NCI-H524 treated with DMSO at 0.1 percent for 48 hours (cell line): ENCODE measurements at regions not wholly inside any gene's neighbourhood (a gene's known extent, or its start where the extent isn't known, plus 50 kb on each side); places are given as distances from the start of the nearest gene placed in this dataset.
"Not testable (repeated sequence)": the region's sequence is repeated elsewhere in the genome, so short reads cannot be mapped to it uniquely, and the experiment has no call there.

Experiments used
- DNase-seq: peaks from one replicate; lab custom pipeline; 2025; lab: John Stamatoyannopoulos, UW

DNA sequence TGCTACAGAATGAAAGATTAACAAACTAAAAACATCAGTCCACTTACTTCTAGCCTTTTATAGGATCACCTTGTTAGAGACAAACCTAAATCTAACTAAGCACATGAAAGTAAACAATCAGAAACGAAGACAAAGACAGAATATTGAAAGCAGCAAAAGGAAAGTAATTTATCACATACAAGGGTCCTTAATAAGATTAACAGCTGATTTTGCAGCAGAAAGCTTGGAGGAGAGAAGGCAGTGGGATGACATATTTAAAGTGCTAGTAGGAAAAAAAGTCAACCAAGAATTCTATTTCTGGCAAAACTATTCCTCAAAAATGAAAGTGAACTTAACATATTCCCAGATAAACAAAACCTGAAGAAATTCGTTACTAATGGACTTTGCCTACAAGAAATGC, 286.4 kb downstream of the RWDD3 start:
- no peak for DNase-seq

DNA sequence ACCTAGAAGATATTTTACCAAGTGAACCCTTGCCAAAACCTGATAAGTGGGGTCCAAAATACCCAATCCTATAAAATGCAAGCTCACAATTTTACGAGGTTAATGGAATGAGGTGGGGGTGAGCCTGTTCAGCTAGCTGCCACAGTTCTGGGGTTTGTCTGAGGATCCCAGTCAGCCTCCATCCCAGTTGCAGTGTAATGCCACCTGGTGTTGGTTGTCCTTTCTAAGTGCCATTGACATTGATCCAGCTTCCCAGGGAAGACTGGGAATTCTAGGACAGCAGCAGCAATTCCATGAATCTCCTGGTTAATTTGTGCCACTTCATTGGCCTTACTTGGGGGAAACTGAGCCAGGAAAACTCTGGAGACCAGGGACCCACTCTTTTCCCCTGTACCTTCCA, 298.3 kb downstream of the RWDD3 start:
- DNase-seq: no peak

DNA sequence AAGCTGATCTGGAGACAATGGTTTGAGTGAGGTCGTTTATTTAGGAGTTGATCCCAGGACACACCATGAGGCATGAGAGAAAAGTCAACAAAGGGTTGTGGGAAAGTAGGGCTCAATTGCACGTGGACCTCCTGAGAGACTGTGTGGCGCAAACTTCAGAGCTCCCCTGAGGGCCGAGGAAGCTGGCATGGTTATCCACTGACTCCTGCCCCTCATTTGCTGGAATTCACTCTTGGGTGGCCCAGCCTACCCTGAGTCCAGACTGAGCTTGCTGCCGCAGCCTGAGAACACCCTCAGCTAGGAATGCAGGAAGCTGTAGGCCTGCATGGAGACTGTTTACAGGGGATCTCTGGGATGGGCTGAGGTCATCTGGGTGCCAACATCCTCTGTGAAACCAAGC, 301.0 kb downstream of the RWDD3 start:
- DNase-seq: no peak

DNA sequence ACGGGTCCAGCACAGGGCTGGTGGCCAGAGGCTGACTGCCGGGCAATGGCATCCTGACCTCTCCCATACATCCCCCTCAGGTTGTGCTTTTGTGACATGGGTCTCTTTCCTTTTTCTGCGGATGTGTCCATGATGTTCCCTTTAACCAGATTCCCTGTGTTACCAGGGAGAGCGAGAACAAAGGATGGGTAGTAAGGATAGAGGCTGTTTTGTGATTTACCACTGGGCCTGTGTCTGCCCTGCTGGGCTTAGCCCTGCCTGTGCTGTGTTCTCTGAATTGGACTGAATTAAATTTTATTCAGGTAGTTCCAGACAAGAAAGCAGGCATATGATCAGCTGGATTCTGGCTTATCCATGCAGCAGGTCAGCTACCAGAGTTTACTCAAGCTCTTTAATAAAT, 301.6 kb downstream of the RWDD3 start:
- no peak for DNase-seq

DNA sequence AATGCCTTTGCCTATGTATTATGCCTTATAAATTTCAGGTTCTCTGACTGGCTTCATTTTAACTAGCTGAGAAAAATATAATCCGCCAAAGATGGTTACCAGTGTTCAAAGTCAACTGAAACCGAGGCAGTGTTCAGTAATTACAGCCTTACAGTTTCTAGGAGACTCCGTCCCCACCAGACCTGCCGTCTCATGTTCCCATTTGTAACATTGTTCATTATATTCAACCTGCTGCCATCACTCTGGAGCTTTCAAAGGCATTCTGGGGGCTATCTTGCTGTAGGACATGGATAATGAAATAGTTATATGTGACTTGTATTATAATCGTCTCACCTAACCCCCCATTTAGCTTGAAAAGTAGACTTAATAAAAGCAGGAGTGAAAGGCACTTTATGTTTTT, 302.5 kb downstream of the RWDD3 start:
- no peak for DNase-seq

DNA sequence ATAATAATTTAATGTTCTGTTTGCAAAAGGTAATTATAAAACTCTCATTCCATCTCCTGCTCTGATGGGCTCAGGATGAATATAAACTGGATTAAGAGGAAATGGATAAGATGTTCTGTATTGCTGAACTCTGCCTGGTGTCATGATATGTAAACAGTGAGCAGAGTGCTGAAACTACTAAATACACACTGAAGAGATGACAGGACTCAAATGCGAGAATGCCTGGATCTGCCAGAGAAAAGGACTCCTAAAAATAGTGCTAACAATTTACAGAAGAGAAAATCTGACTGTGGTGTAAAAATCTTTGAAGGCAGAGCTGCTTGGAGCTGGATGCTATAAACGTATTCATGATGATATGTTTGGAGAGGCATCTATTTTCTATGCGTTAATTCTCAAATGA, 303.2 kb downstream of the RWDD3 start:
- DNase-seq: no peak

DNA sequence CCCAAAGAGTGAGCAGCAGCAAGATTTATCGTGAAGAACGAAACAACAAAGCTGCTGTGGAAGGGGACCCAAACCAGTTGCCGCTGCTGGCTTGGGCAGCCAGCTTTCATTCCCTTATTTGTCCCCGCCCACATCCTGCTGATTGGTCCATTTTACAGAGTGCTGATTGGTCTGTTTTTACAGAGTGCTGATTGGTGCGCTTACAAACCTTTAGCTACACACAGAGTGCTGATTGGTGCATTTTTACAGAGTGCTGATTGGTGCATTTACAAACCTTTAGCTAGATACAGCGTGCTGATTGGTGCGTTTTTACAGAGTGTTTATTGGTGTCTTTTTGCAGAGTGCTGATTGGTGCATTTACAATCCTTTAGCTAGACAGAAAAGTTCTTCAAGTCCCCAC, 304.2 kb downstream of the RWDD3 start:
- DNase-seq: not testable (repeated sequence)

DNA sequence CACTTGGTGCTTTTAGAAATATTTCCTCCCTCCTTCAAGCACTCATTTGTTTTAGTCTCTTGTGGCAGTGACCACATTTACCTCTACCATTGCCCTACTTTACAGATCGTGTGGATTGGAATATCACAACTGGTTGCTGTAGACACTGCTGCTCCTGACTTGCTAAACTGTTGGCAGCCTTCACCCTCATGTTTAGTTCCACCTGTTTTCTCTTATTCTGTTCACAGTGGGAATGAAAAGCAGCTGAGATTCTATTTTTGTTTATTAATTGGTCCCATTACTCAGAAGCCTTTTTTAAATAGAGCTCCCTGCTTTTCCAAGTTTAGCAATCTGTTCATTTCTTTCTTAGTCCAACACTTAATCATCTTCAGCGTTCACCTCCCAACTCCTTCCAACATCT, 308.9 kb downstream of the RWDD3 start:
- DNase-seq: no peak

DNA sequence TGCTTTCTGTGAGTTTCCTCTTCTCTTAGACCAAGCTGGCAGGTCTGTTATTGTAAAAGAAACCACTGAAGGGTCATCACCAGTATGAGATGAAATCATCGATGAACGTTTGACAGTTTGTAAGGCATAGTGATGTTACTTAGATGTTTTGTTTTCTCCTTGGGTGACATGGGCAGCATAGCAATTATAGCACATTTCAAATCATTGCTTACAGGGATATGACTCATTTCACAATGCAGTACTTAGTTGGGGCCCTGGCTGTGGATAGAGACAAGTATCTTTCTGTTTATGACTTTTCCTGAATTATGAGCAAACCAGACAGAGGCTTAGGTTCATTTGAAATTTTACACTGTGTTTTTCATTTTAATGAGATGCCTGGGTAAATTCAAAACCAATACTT, 313.0 kb downstream of the RWDD3 start:
- DNase-seq: no peak

DNA sequence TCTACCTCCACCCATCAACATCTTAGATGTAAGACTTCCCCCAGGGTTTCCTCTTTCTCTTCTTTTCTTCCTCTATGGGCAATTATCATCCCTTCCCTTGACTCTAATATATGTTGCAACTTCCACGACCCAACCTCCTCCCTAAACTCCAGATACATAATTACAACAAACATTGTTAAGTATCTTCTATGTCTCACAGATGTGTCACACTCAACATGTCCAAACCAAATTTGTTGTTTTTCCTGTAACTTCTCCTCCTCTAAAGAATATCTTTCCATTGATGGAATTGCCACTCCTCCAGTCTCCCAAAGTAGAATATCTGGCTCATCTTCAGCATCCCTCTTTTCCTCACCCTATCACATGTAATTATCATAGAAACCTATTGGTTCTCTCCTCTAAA, 314.2 kb downstream of the RWDD3 start:
- DNase-seq: no peak

DNA sequence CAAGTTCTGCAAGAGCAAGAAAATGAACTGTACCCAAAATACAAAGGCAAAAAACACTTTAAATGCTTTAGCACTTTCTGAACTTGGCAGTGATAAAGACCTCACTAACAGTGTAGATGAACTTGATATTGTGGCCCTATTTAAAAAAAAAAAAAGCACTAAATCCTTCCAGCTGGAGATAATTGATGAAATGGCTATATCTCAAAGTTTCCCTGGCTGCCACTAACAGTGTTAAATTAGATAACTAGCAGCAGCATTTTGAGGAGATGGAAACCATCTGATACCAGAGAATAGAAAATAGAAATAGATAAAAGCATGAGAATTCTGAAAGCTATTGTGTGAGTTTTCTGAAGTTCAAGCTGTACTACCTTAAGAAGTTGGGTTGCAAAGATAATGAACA, 317.2 kb downstream of the RWDD3 start:
- no peak for DNase-seq

DNA sequence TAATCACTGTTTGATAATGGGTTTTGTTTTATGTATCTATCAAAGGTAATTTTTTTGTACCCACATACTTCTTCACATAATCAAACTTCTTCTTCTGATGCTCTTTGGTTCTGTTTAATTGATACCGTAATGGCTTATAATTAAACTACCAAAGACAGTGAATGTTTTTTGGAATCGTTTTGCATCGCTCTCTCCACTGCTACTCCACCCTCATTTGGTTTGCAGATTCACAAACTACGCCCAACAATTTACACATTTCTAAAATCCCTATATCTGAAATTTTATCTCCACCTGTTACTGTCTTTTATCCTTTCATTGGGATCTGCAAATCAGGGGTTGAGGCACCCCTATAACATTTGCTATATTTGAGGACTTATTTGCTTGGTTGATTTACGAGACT, 319.6 kb downstream of the RWDD3 start:
- DNase-seq: no peak

DNA sequence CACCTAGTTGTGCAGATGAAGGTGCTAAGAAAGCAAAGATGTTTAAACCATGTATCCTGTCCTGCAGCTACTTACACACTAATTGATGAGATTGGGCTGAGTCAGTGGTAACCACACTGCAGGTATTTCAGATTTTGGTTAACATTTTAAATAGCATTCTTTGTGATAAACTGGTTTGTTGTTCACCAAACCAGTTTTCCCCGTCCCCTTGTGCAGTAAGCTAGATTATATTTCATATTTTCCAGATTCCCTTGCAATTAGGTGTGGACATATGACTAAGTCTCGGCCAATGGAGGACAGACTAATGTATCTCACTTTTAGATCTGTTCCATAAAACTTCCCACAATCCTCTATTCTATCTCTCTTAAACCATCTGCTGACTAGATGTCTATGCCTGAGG, 320.4 kb downstream of the RWDD3 start:
- no peak for DNase-seq

DNA sequence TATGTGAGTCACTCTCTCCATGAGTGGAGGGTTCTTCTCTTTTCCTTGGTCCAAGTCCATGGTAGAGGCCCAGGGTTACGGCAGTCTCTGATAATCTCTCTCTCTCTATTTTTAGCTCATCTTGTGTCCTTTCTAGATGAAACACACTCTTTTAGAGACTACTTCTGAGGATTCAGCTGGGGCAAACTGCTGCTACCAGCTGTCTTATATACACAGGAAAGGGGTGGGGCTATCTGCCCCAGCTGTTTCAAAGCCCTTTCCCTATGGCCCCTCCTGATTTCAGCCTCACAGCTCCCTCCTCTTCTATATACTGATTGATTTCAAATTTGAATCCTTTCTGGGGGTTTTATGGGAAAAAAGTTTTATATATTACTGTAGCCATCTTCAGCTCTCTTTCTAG, 324.8 kb downstream of the RWDD3 start:
- DNase-seq: no peak

DNA sequence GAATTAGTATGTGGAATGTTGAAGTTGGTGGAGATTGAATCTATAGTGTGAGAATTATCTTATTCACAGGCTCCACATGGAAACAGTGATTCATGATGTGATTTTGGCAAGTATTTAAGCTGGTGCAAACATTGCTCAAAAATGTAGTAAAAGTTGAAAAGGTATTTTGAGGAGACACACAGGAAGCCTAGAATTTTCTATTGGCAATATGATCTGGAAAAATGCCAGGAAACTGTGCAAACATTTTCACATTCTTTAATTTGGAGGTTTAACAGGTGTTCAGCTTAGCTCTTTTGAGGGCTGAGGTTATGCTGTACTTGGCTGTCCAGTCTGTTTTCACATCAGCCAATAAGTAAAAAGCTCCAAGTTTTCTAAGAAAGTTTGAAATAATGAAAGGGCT, 327.3 kb downstream of the RWDD3 start:
- no peak for DNase-seq

DNA sequence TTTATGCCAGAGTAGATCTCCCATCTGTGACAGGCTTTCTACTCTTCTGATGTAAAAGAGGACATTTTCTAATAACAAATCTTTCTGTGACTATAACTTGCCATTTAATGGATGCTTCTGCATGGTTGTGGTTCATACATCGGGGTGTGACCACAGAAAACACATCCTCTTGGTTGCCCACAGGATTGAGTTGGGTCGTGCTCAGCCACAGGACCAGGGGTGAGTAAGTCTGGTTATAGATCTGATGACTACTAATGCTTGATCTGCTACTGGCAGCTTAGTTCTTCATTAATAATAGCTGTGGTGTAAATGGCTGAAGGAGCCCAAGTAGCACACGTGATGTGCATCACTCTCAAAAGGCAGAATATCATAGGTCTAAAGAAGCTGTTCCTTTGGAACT, 328.2 kb downstream of the RWDD3 start:
- no peak for DNase-seq

DNA sequence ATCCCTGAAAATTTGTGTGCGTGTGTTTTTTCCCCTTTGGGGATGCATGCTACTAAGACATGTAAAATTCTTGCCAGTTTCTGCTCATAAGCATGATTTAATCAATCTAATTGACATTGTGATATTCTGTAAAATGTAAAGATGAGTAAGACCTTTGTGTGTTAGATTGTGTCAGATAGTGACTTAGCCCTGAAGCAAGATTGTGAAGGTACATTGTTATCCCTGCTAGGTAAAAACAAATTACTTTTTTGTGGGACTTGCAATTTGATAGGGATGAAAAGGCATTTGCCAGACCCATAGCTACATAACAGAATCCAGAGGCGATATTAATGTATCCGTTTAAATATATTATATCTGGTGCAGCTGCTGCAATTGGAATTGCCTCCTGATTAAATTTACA, 338.0 kb downstream of the RWDD3 start:
- no peak for DNase-seq

DNA sequence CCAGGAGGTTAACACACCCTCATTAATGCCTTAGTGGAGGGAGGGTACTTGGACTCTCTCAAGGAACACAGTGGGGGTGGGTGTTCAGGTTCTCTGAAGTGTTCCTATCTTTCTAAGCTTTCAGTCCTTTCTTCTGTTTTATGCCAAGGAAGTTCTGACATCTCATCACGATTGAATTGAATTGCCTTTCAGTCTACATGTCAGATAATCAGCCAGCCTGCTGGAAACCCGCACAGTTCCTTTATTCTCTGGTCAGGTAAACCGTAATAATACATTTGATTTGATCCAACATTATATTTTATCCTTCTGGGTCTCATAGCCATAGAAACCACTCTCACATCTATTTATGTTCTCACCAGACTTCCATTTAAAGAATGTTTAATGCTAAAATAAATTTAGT, 339.0 kb downstream of the RWDD3 start:
- DNase-seq: no peak

DNA sequence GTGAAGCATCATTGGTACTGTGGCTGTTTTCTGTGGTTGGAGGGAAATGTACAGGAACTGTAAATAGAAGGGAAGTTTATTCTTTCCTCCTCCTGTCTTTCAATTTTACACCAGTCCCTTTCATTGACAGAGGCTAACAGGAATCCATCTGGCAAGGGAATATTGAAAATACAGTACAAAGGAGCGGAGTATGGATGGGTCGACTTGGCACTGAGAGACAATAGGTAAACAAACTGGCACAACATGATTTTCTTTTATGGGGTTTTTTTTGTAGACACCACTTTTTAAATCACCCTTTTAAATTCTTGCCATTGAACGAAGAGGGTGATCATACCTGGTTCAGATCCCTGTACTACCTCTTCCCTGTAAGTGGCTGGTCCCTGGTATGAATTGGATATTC, 341.3 kb downstream of the RWDD3 start:
- DNase-seq: no peak

DNA sequence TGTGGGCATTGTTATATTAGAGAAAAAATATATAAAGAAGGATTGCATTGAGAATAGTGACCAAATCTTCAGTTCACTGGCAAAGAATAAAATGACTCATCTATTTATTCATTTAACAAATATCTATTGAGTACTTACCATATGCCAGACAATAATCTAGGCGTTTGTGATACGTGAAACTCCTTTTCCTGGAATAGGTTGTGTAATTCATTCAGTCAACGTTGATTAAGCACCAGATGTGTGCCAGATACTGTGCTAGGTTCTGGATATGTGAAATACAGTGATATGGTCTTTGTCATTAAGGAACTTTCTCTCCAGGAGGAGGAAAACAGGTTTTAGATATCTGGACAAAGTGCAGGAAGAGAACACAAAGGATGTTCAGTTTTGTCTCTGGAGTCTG, 344.5 kb downstream of the RWDD3 start:
- no peak for DNase-seq

DNA sequence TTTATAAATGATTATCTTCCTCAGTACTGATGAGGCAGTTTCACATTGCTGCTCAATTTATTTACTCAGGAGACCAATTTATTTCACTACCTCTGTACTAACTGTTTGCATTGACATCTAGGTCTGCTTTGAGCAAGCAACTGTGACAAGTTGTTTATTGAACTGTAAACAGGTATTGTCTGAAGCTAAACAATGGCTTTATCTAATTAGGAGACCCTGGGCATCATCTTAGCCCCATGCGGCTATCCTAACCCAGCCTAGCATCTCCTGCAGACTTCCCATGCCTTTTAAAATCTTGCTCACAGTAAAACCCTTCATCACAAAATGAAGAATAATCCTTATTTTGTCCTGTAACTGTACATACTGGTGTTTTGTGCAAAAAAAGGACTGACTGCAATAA, 348.2 kb downstream of the RWDD3 start:
- no peak for DNase-seq

DNA sequence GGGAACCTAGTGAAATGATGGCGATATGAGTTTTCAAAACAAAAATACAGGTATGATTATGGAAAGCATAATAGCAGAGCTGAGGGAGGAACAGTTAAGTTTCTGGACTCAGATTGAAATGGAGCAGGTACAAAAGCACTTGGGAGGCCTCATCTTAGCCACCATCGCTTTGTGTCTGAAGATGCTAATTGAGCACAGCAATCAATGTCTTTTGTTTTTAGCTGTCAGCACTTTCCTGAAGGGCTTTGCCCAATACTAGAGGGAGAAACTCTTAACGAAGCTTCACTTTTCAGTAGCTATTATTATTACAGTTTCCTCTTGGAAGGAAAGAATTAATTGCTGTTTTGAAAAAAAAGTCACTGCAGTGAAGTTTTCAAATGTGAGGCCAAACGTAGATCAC, 348.7 kb downstream of the RWDD3 start:
- DNase-seq: no peak

DNA sequence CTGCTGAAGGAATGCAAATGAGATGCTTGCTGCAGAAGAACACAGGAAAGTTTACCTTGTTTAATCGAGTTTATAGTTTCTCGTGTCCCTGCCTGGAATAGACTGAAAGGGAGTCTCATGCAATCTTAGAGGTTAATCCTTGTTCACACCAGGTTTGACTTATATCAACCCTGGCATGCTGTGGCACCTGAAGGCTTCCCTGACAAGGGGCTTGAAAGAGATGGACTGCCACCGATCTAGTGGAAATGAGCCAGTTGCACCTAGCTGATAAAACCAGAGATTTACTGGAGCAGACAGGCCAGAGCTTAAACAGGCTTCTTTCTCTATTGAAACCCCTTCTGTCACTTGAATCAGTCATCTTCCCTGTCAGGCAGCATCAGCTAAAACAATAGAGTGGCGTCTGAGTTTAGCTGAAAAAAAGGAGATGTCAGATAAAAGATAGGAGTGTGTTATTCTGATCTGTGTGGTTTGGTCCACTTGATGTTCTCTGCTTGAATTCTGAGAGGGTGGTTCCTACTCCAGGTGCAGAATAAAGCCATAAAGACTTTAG, 349.7 kb downstream of the RWDD3 start:
- no peak for DNase-seq

DNA sequence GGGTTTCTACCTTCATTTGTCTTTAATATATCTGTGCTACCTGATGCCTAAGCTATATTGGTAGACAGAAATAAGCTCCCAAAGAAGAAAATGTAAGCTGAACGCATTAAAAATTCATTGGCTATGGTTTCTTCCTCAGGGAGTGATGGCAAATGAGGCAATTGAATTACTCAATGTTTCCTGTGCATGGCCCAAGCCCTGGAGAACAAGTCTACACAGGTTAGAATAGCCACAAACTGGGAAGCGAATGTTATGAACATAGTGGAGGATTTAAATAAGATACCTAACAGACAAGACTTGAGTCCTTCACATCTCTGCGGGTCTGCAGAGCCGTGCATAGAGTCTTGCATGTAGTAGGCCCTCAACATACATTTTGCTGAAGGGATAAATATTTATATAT, 350.3 kb downstream of the RWDD3 start:
- DNase-seq: no peak

DNA sequence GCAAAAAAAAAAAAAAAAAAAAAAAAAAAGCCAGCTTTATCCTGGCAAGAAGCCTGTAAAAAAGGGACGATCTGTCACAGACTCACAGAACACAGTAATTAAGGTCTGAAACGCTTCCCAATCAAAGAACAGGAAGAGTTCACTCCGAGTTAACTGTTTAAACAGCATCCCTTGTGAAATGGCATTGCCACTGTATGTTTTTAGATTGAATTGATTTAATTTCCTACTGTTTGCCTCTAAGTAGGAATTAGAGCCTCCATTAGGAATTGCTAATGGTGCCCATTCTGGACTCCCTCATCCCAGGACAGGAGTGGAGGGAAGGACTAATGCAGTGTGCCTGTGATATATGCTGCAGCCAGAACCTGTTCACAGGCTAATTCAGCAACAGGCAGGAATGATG, 370.8 kb downstream of the RWDD3 start:
- DNase-seq: no peak
